ENCODE measurements at regions not wholly inside any gene's neighbourhood (a gene's known extent, or its start where the extent isn't known, plus 50 kb on each side); places are given as distances from the start of the nearest gene placed in this dataset.
"Not testable (repeated sequence)": the region's sequence is repeated elsewhere in the genome, so short reads cannot be mapped to it uniquely, and the experiment has no call there.

- no TSS peak for BruUV-seq (replicated peaks)
- Mint-ChIP-seq H3K4me1 (ENCODE audit: low read depth, unreplicated experiment) (no peaks in the 10 kb centered on the region), H3K27ac (ENCODE audit: unreplicated experiment) (no peak overlapping the region), H3K4me3 (ENCODE audit: unreplicated experiment) (no peak overlapping the region), H3K27me3 (ENCODE audit: insufficient read depth, unreplicated experiment) (no peaks in the 10 kb centered on the region), H3K9me3 (ENCODE audit: unreplicated experiment) (peaks cover 13% of the 10 kb centered on the region), H3K36me3 (ENCODE audit: insufficient read depth, unreplicated experiment) (no peaks in the 10 kb centered on the region)
- Histone ChIP-seq H3K9me3 (peaks cover 10% of the 10 kb centered on the region; the same call in 1 of the 2 replicates), H3K27me3 (replicated peaks; ENCODE audit: control insufficient read depth, insufficient read depth, low read length) (no peaks in the 10 kb centered on the region; the same call in 1 of the 2 replicates), H3K4me1 (no peaks in the 10 kb centered on the region), H3K36me3 (ENCODE audit: control insufficient read depth, insufficient read depth, low read length) (no peaks in the 10 kb centered on the region), H3K4me3 (ENCODE audit: low read depth, low read length) (no peak overlapping the region)
- intact Hi-C loops (cut with micrococcal nuclease; ENCODE audit: unreplicated experiment): no loop called here
- DNase-seq: no peak
- no peak for TF ChIP-seq CTCF (IDR thresholded peaks at IDR 0.05; ENCODE audit: insufficient read depth in 1 of 2, low read depth in 1 of 2, low read length in 1 of 2, severe bottlenecking in 1 of 2, unreplicated experiment in 1 of 2)
- POLR2A ChIA-PET: no interaction called here
- CTCF ChIA-PET: no interaction called here
Observed at GRCh38 chr4:148901075-148901705, 459.0 kb upstream of the NR3C2 start.

- intact Hi-C loops (cut with micrococcal nuclease; ENCODE audit: unreplicated experiment); H3K4me1 Mint-ChIP-seq (ENCODE audit: low read depth, unreplicated experiment); BruUV-seq (replicated peaks); H3K4me3 Mint-ChIP-seq (ENCODE audit: unreplicated experiment); POLR2A ChIA-PET; H3K27me3 Mint-ChIP-seq (ENCODE audit: insufficient read depth, unreplicated experiment); H3K4me3 ChIP-seq (ENCODE audit: low read depth, low read length); H3K36me3 ChIP-seq (ENCODE audit: control insufficient read depth, insufficient read depth, low read length); DNase-seq; CTCF ChIA-PET; H3K9me3 ChIP-seq; H3K27ac Mint-ChIP-seq (ENCODE audit: unreplicated experiment); H3K27me3 ChIP-seq (replicated peaks; ENCODE audit: control insufficient read depth, insufficient read depth, low read length); H3K36me3 Mint-ChIP-seq (ENCODE audit: insufficient read depth, unreplicated experiment); H3K4me1 ChIP-seq: not testable (repeated sequence)
- peaks cover 13% of the 10 kb centered on the region for H3K9me3 Mint-ChIP-seq (ENCODE audit: unreplicated experiment)
Observed at GRCh38 chr4:148898139-148898538, 455.9 kb upstream of the NR3C2 start.

GRCh38 chr4:148893095-148893494, 450.9 kb upstream of the NR3C2 start:
- CTCF ChIA-PET: no interaction called here
- DNase-seq: no peak

More at GRCh38 chr4:148893095-148893494, 450.9 kb upstream of the NR3C2 start:
- Mint-ChIP-seq H3K27me3 (ENCODE audit: insufficient read depth, unreplicated experiment) (peaks cover 18% of the 10 kb centered on the region), H3K4me3 (ENCODE audit: unreplicated experiment) (no peak overlapping the region), H3K27ac (ENCODE audit: unreplicated experiment) (no peak overlapping the region), H3K36me3 (ENCODE audit: insufficient read depth, unreplicated experiment) (no peaks in the 10 kb centered on the region), H3K9me3 (ENCODE audit: unreplicated experiment) (no peaks in the 10 kb centered on the region), H3K4me1 (ENCODE audit: low read depth, unreplicated experiment) (no peaks in the 10 kb centered on the region)
- Histone ChIP-seq H3K4me3 (ENCODE audit: low read depth, low read length) (no peak overlapping the region), H3K27me3 (replicated peaks; ENCODE audit: control insufficient read depth, insufficient read depth, low read length) (no peaks in the 10 kb centered on the region), H3K9me3 (peaks cover 6% of the 10 kb centered on the region; the same call in 1 of the 2 replicates), H3K4me1 (no peaks in the 10 kb centered on the region), H3K36me3 (ENCODE audit: control insufficient read depth, insufficient read depth, low read length) (no peaks in the 10 kb centered on the region)
- POLR2A ChIA-PET: no interaction called here
- no TSS peak for BruUV-seq (replicated peaks)
- intact Hi-C loops (cut with micrococcal nuclease; ENCODE audit: unreplicated experiment): no loop called here
- TF ChIP-seq CTCF (IDR thresholded peaks at IDR 0.05; ENCODE audit: insufficient read depth in 1 of 2, low read depth in 1 of 2, low read length in 1 of 2, severe bottlenecking in 1 of 2, unreplicated experiment in 1 of 2): no peak
